DND-41 (cell line): ENCODE measurements at regions not wholly inside any gene's neighbourhood (a gene's known extent, or its start where the extent isn't known, plus 50 kb on each side); places are given as distances from the start of the nearest gene placed in this dataset.

ENCODE experiments used
- CTCF ChIP-seq: IDR thresholded peaks from 2 replicates; pipeline ENCODE4 v1.5.1; 2012; ENCODE audit warnings: borderline replicate concordance, low read length, moderate library complexity, mild to moderate bottlenecking; ENCODE audit not compliant: poor library complexity, severe bottlenecking; ENCODE audit errors: extremely low read depth
- EZH2 ChIP-seq: IDR thresholded peaks from 3 replicates; pipeline ENCODE4 v1.6.1; 2012; ENCODE audit warnings: borderline replicate concordance, low read depth, mild to moderate bottlenecking, moderate library complexity, low read length, inconsistent platforms; ENCODE audit not compliant: severe bottlenecking

GRCh38 chr16:86240716-86241363 is 269.5 kb upstream of the FOXF1 start:
- TF ChIP-seq CTCF (no peak), EZH2 (no peak)
